Stimulated activated CD8-positive, alpha-beta memory T cell treated with anti-CD3 and anti-CD28 coated beads, Interleukin-12 subunit alpha, Interleukin-12 subunit beta, amount 100 ng/mL, for 1 hour (primary cell): ENCODE measurements at regions not wholly inside any gene's neighbourhood (a gene's known extent, or its start where the extent isn't known, plus 50 kb on each side); places are given as distances from the start of the nearest gene placed in this dataset.

Source experiments
- DNase-seq: peaks from one replicate; pipeline ENCODE4 v3.0.0-alpha.2; 2020; ENCODE audit warnings: low read depth

- no peak for DNase-seq
Measured at GRCh38 chr6:87851674-87852299, 149.8 kb upstream of the AKIRIN2 start.

- no peak for DNase-seq
Measured at GRCh38 chr6:87848616-87849015, 146.6 kb upstream of the AKIRIN2 start.

- DNase-seq: no peak
Measured at GRCh38 chr6:87847830-87848210, 145.8 kb upstream of the AKIRIN2 start.

- no peak for DNase-seq
Measured at GRCh38 chr6:87847135-87847829, 145.2 kb upstream of the AKIRIN2 start.

- no peak for DNase-seq
Measured at GRCh38 chr6:87846434-87846833, 144.4 kb upstream of the AKIRIN2 start.

GRCh38 chr6:87840324-87840723 lies 138.3 kb upstream of the AKIRIN2 start:
- no peak for DNase-seq

GRCh38 chr6:87837876-87838275 lies 135.8 kb upstream of the AKIRIN2 start:
- DNase-seq: no peak

- DNase-seq: no peak
Measured at GRCh38 chr6:87837444-87837843, 135.4 kb upstream of the AKIRIN2 start.

GRCh38 chr6:87832025-87832825 lies 130.2 kb upstream of the AKIRIN2 start:
- no peak for DNase-seq

- no peak for DNase-seq
Measured at GRCh38 chr6:87830907-87831306, 128.9 kb upstream of the AKIRIN2 start.

- DNase-seq: no peak
Measured at GRCh38 chr6:87829622-87830121, 127.6 kb upstream of the AKIRIN2 start.

GRCh38 chr6:87828044-87828443 lies 126.0 kb upstream of the AKIRIN2 start:
- DNase-seq: no peak

GRCh38 chr6:87827346-87827745 lies 125.3 kb upstream of the AKIRIN2 start:
- DNase-seq: no peak

GRCh38 chr6:87826424-87826823 lies 124.4 kb upstream of the AKIRIN2 start:
- DNase-seq: no peak

- DNase-seq: no peak
Measured at GRCh38 chr6:87825821-87826221, 123.8 kb upstream of the AKIRIN2 start.

- DNase-seq: no peak
Measured at GRCh38 chr6:87824958-87825491, 123.0 kb upstream of the AKIRIN2 start.

GRCh38 chr6:87822011-87822410 lies 120.0 kb upstream of the AKIRIN2 start:
- DNase-seq: no peak

GRCh38 chr6:87820343-87820984 lies 118.4 kb upstream of the AKIRIN2 start:
- DNase-seq: no peak

- DNase-seq: no peak
Measured at GRCh38 chr6:87817183-87817582, 115.2 kb upstream of the AKIRIN2 start.

- no peak for DNase-seq
Measured at GRCh38 chr6:87815449-87815848, 113.4 kb upstream of the AKIRIN2 start.

- no peak for DNase-seq
Measured at GRCh38 chr6:87808005-87808757, 106.1 kb upstream of the AKIRIN2 start.
